A204.1 (cell line): ENCODE measurements at regions not wholly inside any gene's neighbourhood (a gene's known extent, or its start where the extent isn't known, plus 50 kb on each side); places are given as distances from the start of the nearest gene placed in this dataset.
"Not testable (repeated sequence)": the region's sequence is repeated elsewhere in the genome, so short reads cannot be mapped to it uniquely, and the experiment has no call there.

Source experiments
- FAIRE-seq: peaks from 2 replicates; lab custom pipeline; 2012; peaks lifted over from hg19 to GRCh38; lab: Jason Lieb, UNC

DNA sequence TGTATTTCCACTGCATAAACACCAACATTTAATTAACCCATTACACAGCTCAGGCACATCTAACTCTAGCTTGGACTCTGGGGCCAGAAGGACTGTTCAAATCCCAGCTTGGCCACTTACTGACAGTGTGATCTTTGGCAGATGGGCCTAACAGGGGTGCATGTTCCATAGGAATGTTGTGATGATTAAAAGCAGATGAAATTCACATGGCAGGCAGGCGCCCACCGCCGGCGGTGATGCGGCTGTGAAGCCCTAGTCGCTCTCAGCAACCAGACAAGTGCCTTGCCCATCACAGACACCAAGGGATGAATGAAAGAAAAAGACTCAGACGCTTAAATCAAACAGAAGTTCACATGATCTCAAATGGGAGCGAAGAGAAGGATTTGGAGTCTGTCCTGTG, 84.6 kb upstream of the WSB1 start:
- FAIRE-seq = no peak

DNA sequence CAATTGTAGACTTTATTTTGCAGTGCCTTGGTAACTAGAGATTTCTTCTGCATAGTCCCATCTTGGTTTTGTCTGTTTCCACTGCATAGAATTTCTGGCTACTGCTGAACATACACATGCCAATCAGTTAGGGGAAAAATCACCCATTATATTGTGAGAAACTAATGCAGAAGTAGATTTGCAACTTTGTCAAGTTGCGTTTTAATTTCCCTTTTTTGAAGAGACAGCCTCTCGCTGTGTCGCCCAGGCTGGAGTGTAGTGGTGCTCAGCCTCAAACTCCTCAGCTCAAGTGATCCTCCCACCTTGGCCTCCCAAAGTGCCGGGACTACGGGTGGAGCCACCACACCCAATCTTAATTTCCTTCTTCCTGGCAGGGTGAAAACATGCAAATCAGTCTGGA, 83.1 kb upstream of the WSB1 start:
- FAIRE-seq = not testable (repeated sequence)

DNA sequence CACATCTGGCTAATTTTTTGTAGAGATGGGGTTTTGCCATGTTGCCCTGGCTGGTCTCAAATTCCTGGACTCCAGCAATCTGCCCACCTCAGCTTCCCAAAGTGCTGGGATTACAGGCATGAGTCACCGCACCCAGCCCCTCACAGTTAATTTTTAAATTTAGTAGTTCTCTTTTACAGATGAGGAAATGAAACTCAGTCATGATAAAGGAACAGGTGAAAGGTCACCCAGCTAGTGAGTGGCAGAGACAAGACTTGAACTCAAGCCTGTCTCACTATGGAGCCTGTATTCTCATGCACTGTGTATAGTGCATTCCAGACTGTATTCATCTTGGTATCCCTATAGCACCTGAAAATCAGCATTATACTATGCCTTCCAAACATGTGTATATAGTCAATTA, 77.1 kb upstream of the WSB1 start:
- FAIRE-seq = no peak

DNA sequence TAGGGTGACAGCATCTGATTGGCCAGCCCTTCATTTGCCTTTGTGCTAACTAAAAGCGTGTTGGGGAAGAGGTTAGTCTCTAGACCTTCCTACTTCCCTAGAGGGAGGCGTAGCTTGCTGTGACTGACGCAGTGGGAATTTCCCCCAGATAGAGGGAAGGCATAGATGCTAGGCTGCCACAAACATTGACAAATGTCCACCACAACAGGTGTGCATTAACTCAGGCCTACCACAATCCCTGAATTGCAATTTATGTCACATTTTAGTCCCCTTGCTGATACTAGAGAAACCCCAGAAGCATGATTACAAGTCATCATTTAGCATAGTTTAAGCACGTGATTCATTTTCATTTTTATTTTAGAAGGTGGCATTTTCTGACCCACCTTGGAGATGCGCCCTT, 76.3 kb upstream of the WSB1 start:
- FAIRE-seq = no peak

DNA sequence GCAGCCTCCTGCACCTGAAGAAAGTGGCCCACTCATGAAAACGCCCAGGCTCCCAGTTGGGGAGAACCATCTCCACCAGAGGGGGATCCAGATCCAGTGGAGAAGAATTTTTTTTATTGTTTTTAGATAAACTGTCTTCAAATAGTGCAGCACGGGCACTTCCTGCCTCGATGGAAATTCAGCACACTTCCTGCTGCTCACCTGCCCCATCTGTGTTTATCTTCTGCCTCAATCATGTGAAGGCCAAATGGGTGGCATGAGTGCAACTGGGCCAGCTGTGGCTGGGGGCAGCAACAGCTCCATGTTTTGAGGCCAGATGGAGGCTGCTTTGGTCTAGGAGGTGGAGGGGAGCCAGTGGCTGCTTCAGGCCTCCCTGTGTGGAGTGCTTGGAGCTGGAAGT, 75.9 kb upstream of the WSB1 start:
- FAIRE-seq = no peak

DNA sequence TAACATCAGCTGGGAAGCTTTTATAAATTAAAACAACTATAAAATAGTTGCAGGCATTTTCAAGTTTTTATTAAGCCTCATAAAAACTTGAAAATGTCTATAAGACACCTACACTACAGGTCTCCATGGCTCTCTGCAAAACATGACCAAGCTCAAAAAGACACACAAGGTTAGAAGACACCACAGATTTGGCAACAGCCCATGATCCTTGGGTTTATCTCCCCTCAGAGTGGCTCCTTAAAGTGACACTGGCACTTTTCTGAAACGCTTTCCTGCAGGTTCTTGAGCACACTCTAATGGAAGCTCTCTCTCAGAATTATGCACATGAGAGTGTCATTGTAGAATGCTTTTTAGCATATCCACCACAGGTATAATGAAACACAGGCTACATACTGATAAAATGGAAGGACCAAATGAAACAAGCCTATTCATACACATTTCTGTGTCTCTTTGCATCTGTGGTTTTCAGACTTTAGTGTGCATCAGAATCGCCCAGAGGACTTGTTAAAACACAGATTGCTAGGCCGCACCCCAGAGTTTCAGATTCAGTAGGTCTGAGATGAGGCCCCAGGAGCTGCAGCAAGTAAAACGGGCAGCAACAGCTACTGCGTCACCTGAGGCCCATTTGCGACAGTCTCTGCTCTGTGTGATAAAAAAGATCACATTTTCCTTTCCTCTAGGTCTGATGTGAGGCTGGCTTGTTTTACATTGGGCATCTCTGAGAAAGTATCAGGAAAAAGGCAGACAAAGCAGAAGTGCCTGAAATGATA, 75.0 kb upstream of the WSB1 start:
- FAIRE-seq = no peak

DNA sequence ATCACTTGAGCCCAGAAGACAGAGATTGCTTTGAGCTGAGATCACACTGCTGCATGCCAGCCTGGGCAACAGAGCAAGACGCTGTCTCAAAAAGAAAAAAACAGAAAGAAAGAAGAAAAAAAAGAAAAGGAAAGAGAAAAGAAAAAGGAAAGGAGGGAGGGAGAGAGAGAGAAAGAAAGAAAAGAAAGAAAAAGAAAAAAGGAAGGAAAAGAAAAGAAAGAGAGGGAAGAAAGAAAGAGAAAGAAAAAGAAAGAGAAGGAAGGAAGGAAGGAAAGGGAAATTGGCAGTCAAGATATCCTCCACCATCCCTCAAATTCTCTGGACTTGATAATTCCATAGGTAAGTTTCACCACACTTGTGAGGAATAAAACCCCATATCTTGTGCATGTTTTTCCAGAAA, 71.4 kb upstream of the WSB1 start:
- no peak for FAIRE-seq

DNA sequence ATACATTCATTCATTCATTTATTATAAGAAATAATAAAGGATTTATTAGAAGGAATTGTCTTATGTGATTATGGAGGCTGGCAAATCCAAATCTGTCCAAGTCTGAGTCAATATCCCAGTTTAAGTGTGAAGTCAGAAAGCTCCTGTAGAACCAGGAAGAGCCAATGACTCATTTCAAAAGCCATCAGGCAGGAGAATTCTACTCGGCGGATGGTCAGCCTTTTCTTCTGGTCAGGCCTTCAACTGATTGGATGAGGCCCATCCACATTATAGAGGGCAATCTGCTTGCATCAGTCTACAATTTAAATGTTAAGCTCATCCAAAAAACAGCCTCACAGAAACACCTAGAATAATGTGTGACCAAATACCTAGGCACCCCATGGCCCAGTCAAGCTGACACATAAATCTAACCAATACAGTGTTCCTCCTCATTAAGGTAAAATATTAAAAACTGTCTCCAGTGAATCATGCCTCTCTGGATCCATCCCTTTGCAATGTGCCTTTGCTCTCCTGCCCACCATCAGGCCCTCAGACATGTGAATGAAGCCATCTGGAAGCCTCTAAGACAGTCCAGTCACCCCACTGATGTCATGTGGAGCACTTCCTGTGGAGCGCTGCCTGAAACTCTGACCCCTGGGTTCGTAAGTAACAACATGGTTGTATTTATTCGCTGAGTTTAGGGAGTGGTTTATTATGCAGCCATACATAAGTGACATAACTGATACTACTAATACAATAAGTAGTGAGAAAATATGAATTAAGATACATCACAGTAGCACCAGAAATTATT, 69.2 kb upstream of the WSB1 start:
- no peak for FAIRE-seq

DNA sequence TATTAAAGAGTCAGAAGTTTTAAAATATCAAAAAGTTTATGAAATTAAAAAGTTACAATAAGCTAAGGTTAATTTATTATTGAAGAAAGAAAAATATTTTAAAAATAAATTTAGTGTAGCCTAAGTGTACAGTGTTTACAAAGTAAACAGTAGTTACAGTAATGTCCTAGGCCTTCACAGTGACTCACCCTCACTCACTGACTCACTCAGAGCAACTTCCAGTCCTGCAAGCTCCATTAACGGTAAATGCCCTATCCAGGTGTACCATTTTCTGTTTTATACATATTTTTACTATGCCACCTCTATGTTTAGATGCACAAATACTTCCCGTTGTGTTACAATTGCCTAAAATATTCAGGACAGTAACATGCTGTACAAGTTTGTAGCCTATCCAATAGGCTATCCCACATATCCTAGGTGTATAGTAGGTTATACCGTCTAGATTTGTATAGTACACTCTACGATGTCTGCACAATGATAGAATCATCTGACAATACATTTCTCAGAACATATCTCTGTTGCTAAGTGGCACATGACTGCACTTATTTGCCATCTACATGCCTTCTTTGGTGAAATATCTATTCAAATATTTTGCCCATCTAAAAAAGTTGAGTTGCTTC, 67.2 kb upstream of the WSB1 start:
- FAIRE-seq = peak; percentile 27

DNA sequence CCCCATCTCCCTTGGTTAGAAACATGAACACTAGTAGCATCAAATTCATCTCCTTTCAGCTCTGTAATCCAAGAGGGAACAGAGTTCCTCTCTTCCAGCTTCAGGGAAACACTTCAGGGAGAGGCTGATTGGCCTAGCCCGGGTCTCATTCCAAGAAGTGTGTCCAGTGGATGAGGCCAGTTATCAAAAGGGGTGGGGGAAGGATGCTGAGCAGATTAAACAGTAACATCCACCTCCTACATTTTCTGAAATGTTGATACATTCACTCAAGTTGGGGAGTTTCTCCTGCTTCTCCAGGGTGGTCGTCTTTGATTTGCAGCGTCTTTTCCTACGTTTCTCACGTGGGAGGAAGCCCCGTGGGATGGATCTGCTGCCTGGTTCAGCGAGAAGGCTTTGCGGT, 62.9 kb upstream of the WSB1 start:
- no peak for FAIRE-seq

DNA sequence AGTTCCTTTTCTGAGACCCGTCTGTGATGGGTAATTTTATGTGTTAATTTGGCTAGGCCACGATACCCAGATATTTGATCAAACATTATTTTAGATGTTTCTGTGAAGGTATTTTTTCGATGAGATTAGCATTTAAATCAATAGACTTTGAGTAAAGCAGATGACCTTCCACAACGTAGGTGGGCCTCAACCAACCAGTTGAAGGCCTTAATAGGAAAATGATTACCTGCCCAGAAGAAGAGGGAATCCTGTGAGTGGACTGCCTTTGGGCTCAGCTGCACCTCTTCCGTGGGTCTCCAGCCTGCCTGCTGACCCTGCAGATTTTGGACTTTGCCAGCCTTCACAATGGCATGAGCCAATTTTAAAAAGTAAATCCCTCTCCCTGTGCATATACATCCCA, 61.6 kb upstream of the WSB1 start:
- no peak for FAIRE-seq

DNA sequence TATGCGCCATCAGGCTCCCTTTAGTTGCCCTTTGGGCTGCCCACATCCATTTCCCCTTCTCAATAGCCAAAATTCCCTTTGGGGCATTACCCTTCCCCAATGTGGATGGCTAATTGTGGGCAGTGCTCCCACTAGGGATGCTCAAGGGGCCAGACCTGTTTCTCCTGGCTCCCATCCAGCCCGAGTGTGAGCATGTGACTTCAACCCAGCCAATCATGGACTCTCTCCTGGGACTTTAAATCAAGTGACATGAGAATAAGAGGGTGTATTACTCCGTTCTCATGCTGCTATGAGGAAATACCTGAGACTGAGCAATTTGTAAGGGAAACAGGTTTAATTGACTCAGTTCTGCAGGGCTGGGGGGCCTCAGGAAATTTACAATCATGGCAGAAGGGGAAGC, 60.9 kb upstream of the WSB1 start:
- no peak for FAIRE-seq

DNA sequence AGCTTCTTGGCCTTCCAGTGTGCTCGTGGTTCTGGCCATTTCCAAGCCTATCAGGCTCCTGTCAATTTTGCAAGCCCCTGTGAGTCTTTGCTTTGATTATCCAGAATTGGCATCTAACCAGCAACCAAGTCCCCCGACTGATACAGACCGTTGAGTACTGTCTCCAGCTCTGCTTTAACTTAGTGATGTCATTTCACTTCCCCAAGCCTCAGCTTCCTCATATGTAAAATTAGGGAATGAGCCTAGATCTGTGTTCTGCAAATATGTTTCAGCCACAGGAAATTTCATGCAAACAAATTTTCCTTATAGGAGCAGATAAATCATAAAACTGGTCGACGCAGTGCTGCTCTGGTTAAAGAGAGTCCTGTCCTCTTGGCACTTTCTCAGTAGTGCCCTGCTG, 60.1 kb upstream of the WSB1 start:
- FAIRE-seq = no peak

DNA sequence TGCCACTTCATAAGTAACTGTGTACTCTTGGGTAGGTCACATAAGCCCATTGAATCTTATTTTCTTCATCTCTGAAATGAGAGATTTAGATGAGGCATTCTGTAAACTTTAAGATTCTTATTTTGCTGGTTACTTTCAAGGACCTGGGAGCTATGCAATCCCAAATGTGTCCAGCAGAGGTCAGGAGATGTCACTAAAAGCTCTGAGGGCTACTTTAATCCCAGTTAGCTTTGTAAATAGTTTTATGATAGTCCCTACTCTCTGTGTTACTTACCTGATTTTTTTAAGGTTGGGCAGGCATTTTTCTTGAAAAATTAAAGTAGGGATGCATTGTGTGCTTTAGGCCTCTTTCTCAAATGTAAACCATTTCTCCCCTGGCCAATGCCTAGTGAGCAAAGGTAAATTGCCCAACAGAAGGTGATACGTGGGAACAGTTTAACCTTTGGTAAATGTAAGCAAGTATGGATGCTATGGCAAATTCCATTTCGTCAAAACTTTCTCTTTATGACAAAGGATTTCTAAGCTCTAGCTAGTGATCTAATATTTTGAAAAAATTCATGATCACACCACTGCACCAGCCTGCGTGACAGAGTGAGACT, 57.1 kb upstream of the WSB1 start:
- FAIRE-seq = peak; percentile 91

DNA sequence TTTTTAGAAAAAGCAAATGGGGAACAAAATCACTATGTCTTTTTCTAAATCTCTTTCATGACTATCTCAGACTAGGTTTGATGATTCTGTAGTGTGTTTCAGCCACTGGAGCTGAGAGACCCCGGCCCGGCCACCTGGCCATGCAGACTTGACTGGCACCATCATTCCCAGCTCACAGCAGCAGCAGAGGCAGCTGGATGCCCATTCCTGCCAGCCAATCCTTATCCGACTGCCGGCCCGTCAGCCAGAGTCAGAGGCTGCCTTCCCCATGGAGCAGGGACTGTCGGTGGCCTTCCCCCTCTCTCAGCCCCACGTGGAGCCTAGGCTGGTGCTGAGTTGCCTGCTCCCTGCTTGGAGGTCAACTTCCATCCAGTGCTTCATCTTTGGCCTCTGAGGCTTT, 56.0 kb upstream of the WSB1 start:
- no peak for FAIRE-seq

DNA sequence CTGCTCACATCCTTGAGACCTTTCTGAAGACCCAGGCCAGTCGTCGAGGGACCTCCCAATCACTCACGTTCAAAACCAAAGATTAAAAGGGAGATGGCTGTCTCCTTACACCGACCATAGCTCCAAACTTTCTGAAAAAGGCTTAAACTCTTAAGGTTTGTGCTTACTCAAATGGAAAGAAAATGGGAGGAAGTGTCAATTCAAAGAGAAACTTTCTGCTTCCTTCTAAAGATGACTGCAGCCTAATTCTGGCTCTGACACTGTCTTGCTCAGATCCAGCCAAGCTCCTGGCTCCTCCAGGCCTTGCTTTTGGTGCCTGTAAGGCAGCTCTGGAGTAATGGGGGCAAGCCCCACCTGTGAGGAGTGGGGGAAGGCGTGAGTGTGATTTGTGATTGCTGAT, 54.9 kb upstream of the WSB1 start:
- no peak for FAIRE-seq

DNA sequence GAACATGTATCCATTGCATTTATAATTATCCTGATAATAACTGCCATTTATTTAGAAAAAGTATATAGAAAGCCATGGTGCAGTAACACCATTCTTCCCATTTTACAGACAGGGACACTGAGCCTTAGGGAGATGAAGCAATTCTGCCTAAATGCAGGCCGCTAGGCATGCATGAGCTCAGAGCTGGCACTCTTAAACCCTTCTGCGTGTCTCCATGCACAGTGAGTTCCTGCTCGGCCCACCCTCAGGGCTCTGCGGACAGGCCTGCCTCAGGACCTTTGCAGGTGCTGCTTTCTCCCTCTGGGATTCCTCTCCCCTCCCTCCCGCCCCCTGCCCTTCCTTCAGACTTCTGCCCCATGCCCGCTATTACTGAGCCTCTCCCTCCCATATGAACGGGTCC, 54.3 kb upstream of the WSB1 start:
- FAIRE-seq = no peak

DNA sequence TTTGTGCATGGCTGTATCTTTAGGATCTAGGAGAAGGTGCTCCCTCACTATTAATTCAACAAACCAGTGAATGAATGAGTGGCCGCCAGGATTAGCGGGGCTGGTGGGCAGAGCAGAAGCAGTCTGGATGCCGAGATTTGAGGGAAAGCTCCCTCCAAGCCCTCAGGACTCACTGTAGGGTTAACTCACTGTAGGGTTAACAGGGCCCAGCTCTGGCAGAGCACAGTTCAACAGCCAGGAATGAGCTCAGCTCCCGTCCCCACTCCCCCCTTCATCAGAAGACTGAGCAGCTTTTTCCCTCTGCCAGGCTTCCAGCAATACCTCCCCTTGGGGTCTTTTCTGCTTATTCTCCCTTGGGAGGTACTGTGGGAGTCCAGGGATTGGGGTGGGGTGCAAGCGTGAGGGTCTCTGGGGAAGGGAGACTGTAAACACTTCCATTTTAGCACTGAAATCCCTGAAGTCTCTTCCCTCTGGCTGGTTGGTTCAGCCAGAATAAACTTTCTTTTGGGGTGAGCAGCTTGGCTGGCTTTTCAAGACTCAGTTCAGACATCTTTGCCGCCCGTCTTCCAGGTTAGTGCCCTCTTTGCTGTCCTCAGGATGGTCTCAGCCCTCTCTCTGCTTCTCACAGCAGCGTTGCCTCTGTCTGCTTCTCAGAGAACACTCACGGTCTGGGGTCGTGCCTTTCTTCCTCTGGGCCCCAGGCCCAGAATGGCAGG, 53.7 kb upstream of the WSB1 start:
- no peak for FAIRE-seq

DNA sequence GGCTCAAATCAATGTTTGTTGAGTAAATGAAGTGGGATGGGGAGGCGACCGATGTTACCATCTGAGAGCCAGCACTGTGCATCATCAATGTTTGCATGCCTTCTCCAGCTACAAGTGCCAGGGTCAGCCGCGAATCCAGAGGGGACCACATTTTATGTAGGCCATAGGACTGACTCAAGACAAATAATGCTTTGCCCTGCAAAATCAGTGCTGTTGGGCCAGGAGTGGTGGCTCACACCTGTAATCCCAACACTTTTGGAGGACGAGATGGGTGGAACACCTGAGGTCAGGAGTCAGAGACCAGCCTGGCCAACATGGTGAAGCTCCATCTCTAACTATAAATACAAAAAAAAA, 53.1 kb upstream of the WSB1 start:
- no peak for FAIRE-seq

DNA sequence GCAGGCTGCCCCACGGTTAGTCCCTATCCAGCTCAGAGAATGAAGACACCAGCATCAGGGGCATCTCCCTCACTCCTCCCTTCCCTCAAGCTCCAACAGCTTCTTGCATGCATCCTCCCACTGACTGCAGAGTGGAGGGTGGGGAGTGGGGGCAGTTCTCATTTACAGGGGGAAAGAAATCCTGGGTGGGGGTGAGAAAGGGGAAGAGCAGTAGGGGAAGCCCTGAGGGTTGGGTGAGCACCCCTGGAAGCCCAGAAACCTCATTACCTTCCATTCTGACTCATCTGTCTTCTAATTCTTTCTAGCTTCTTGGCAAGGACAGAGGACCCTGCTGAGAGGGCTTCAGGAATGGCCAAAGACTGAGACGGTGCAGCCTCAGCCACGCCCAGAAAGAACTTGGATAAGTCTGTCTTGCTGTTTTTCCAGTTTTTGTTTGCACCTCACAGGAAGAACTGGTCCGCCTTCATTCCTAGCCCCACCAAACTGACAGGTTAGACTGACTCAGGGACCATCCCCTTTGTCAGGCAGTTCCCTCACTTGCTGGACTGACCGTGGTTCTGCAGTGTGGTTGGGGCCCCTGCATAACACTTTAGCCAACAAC, 52.5 kb upstream of the WSB1 start:
- no peak for FAIRE-seq

DNA sequence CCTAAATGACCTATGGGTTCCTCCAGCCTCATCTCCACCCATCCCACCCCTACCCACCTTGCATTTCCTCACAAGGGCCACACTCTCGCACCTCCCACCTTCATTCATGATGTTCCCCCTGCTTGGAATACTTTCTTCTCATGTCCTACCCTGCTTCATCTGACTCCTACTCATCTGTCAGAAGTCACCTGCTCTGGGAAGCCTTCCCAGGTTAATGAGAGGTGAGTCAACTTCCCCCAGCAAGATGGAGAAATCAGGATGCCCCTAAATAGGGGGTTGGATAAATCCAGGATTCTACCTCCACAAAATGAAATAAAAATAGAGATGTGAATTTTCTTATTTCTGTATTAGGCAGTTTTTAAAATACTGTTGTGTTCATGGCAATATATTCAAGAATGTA, 51.0 kb upstream of the WSB1 start:
- FAIRE-seq = no peak

DNA sequence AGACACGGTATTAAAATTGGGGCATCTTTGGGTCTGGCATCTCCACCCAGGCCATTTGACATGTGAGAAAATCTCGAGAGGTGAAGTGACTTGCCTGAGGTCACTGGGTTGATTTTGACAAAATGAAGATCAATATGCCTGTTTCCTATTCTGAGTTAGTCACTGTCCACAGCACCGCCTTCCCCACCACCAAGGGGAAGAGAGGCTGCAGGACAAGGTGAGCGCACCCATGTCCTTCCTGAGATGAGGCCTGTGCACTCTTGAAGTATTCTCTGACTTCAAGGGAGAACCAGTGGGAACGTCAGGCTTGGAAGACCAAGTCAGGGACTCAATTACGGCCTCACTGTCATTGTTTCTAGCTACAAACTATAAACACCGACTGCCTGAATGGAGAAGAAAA, 49.9 kb upstream of the WSB1 start:
- FAIRE-seq = no peak
